ENCODE measurements at regions not wholly inside any gene's neighbourhood (a gene's known extent, or its start where the extent isn't known, plus 50 kb on each side); places are given as distances from the start of the nearest gene placed in this dataset.

GRCh38 chr3:110944782-110945181 is 126.8 kb upstream of the NECTIN3 start:
- no peak for TF ChIP-seq FOXA1 (IDR thresholded peaks at IDR 0.05)
- TF ChIP-seq FOXK2 (IDR thresholded peaks at IDR 0.05), result no peak
- TF ChIP-seq CTBP1 (IDR thresholded peaks at IDR 0.05; ENCODE audit: borderline replicate concordance), result no peak
- no peak for TF ChIP-seq TARDBP (IDR thresholded peaks at IDR 0.05)
- TF ChIP-seq ELF4 (IDR thresholded peaks at IDR 0.05), result no peak
- TF ChIP-seq HDGF (IDR thresholded peaks at IDR 0.05; ENCODE audit: borderline replicate concordance), result no peak
- no peak for TF ChIP-seq SP1 (IDR thresholded peaks at IDR 0.05)
- TF ChIP-seq PKNOX1 (IDR thresholded peaks at IDR 0.05), result no peak
- TF ChIP-seq NFRKB (IDR thresholded peaks at IDR 0.05), result no peak
- no peak for TF ChIP-seq SUZ12 (IDR thresholded peaks at IDR 0.05)
- TF ChIP-seq ZNF384 (IDR thresholded peaks at IDR 0.05), result no peak
- TF ChIP-seq FOXM1 (IDR thresholded peaks at IDR 0.05; ENCODE audit: borderline replicate concordance), result no peak

Measured in HEK293T (cell line).